Renal pelvis (tissue), 1 donor: ENCODE measurements at regions not wholly inside any gene's neighbourhood (a gene's known extent, or its start where the extent isn't known, plus 50 kb on each side); places are given as distances from the start of the nearest gene placed in this dataset.

Experiments
- DNase-seq: peaks from one replicate; pipeline ENCODE4 v3.0.0-alpha.2; 2013

- no peak for DNase-seq
These were observed 491.5 kb upstream of the TGFBR2 start for GRCh38 chr3:30114918-30115317.

- DNase-seq: no peak
These were observed 484.0 kb upstream of the TGFBR2 start for GRCh38 chr3:30122359-30122758.

- no peak for DNase-seq
These were observed 483.2 kb upstream of the TGFBR2 start for GRCh38 chr3:30123224-30123623.

DNA sequence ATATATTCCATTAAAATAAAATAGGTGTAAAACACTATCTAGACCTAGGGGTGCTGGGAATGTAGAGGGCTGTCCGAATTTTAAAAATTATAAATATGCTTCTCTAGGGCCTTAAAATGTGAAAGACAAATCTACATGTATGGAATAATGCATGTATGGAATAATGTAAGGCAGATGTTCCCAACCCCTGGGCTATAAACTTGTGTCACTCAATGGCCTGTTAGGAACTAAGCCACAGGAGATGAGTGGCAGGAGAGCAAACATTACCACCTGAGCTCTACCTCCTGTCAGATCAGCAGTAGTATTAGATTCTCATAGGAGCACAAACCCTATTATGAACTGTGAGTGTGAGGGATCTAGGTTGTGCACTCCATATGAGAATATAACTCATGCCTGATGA is 482.6 kb upstream of the TGFBR2 start:
- DNase-seq: no peak

GRCh38 chr3:30124435-30125370 is 481.7 kb upstream of the TGFBR2 start:
- no peak for DNase-seq

- no peak for DNase-seq
These were observed 476.6 kb upstream of the TGFBR2 start for GRCh38 chr3:30129765-30130164.

DNA sequence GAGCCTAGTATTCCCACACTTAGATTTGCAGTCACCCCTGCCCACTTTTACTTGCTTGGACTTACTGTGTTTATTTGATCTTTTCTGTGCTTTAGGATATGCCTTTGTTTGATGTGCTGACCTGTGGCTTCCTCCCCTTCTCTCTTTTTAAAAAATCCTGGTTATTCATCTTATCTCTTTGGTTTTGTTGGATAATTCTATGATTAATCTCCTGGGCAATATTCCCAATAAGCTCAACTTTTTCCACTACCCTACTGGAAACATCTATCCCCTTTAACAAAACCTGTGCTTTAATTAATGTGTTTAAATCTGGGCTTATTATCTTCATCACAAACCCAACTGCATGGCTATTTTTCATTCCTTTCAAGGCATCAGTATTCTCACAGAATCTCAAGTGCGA is 476.0 kb upstream of the TGFBR2 start:
- DNase-seq: no peak

GRCh38 chr3:30131191-30131590 is 475.2 kb upstream of the TGFBR2 start:
- no peak for DNase-seq

DNA sequence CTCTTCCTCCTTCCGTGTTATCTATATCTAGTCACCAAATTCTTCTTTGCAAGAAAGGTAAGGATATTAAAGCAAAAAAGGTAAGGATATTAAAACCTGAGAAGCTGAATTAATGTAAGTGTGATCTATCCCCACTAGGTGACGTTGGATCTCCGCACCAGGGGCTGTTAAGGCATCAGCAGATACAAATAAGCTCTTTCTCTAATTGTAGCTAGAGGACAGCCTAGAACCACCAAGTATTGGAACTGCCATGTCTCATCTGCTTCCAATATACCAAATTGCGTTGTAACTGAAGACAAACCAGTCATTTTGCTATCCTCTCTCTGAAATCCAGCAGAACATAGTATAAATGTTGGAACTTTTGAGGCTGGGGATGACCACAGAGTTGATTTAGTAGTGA is 471.2 kb upstream of the TGFBR2 start:
- no peak for DNase-seq

GRCh38 chr3:30139283-30139682 is 467.1 kb upstream of the TGFBR2 start:
- no peak for DNase-seq

DNA sequence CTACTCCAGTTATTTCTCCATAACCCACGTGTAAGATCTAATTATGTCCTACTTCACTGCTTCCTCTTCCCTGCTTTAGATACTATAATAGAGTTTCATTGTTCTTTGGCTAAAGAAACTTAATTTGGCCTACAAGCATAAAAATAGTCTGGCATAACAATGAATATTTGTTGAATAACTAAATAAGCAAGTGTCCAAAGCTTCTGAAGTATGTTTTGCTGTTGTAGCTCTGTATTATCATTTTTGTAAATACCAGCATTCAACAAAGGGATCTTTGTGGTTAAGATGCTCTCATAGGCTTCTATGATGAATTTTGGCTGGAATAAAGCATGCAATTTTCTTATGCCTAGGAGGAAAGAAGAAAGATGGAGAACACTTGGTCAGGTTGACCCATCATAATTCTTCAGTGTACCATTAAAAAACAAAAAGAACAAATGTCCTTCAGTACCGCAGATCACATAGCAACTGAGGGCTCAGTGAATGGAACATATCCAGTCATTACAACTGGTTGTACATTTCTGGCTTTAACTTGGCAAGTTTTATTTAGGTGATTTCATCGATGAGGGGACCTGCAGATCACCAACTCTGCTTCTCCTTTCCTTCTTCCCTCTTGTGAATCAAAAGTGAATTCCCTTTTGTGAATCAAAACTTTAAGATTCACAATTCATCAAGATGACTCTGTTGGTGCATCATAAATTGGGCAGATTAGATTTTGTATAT is 465.9 kb upstream of the TGFBR2 start:
- no peak for DNase-seq

- peak; percentile 17 for DNase-seq
These were observed 465.2 kb upstream of the TGFBR2 start for GRCh38 chr3:30141178-30141581.

DNA sequence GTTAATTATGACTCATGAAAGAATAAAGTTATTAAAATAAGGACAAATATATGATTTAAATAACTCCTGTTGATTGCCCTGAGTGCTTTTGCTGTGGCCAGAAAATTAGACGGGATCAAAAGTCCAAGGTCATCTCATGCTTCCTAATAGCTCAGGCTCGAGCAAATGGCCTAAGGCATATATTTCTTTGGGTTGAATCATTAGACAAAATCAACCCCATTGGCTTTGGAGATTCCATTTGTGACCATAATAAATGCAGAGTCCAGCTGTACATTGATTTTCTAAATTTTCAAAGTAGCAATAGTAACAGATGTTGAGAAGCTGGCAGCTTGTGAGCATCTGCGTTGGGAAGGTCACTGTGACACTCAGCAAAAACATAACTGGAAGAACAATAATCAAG is 464.5 kb upstream of the TGFBR2 start:
- DNase-seq: no peak

DNA sequence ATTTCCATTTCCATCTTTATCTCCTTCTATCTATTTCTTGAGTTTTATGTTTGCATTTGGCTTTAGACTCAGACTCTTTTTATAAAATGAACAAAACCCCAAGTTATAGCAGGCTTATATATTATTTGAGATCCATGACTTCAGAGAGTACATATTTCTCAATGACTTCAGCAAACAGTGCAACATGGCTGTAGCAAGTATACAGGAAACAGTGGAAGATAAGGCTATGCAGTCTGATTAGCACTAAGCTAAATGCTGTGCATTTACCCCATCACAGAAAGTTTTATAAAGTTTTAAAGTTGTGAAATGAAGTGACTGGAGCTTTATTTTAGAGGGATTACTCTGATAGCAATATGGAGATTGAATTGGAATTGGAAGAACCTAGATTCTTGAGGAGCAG is 463.5 kb upstream of the TGFBR2 start:
- no peak for DNase-seq

GRCh38 chr3:30145281-30145680 is 461.1 kb upstream of the TGFBR2 start:
- DNase-seq: no peak

GRCh38 chr3:30146978-30147377 is 459.4 kb upstream of the TGFBR2 start:
- DNase-seq: no peak

DNA sequence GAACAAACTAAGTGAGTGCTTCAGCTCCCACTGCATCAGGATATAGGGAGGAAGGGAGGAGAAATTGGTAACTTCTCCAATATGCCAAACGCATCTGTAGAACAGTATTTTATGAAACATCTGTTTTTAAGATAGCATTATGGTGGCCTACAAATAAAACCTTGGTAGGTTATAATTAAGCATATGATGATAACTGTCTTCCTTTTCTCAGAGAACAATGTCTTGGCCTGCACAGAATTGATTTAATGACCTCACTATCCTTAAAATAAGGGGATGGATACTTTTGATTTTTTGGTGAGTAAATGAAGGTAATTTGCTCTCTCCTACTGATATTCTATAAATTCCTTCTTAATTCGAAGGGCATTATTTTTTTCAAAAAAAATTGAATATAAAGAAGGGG is 451.5 kb upstream of the TGFBR2 start:
- DNase-seq: no peak

DNA sequence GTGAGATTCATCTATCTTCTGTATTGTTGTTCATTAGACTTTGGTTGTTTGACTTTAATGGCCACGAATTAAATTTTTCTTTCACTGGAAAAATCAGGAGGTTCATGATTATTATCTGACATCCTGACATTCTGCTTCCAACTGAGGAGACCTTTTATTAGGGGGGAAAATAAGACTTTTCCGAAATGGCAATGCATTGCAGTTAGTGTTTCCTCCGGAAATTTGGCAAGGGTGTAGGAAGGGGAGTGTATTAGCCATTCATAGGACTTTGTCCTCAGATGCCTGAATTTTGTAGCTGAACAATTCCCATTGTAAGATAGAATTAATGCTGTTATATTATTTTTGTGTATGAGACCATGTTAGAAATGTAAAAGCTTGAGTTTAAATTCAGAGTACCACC is 450.6 kb upstream of the TGFBR2 start:
- no peak for DNase-seq

- no peak for DNase-seq
These were observed 449.6 kb upstream of the TGFBR2 start for GRCh38 chr3:30156586-30157498.

DNA sequence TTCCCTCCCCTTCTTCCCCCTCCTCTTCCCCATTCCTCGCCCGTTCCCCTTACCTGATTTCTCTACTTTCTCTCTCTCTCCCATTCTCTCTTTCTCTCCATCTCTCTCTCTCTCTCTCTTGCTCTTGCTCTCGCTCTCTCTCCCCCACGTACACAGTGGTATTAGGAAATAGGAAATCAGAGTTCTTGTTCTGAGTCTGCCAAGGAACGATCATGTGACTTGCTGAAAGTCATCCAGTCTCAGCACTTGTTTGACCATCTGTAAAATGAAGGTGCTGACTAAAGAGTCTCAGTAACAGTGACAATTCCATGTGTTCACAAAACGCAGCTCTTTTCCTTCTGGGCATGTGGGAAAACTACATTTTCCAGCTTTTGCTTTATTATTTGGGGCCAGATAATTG is 445.0 kb upstream of the TGFBR2 start:
- DNase-seq: no peak

GRCh38 chr3:30162579-30162978 is 443.8 kb upstream of the TGFBR2 start:
- no peak for DNase-seq

GRCh38 chr3:30166535-30166934 is 439.9 kb upstream of the TGFBR2 start:
- DNase-seq: no peak
